ENCODE measurements at regions not wholly inside any gene's neighbourhood (a gene's known extent, or its start where the extent isn't known, plus 50 kb on each side); places are given as distances from the start of the nearest gene placed in this dataset.
"Not testable (repeated sequence)": the region's sequence is repeated elsewhere in the genome, so short reads cannot be mapped to it uniquely, and the experiment has no call there.

DNA sequence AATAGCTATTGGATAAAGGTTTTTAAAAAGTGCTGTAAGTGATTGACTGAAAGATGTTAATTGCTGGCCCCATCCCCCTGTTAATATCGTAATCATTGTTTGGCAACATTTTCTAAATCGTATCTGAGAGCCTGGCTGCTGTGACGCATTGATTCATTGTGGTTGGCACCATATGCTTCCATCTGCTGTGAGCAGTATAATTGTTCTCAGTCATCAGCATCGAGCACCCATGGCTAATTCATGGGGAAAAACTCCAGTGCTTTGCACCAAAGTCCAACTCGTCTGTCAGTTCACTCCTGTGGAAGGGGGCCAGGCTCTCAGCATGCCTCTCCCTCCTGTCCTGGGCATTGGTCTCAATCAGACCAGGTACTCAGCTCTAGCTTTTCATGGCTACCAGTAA lies 205.2 kb downstream of the STK31 start:
- H3K27ac Mint-ChIP-seq = no peak overlapping the region
- peaks cover 20% of the 10 kb centered on the region for H3K9me3 Mint-ChIP-seq
- peaks cover 5% of the 10 kb centered on the region for H3K27me3 Mint-ChIP-seq (ENCODE audit: low read depth)
- H3K4me3 Mint-ChIP-seq = no peak overlapping the region
- no peaks in the 10 kb centered on the region for H3K4me1 Mint-ChIP-seq (ENCODE audit: low read depth)
- no peaks in the 10 kb centered on the region for H3K36me3 Mint-ChIP-seq (ENCODE audit: low read depth)

DNA sequence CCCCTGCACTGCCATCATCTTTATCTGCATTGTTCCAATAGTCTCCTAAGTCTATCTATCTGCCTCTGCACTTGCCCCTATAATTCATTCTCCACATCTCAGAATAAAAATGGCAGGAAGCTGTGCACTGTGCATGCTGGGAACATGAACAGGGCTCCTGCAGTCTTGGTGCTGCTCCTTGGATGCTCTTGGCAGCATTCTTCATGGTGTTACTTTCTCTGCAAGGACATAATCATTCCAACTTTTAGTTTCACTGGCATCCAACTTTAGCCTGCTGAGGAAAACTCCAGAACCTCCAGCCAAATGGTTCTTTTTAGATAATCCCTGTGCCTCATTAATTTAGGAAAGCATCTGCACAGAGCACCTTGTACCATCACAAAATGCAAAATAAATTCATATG lies 208.3 kb downstream of the STK31 start:
- Mint-ChIP-seq H3K4me3 (no peak overlapping the region), H3K27ac (no peak overlapping the region), H3K36me3 (ENCODE audit: low read depth) (no peaks in the 10 kb centered on the region), H3K9me3 (peaks cover 5% of the 10 kb centered on the region), H3K27me3 (ENCODE audit: low read depth) (peaks cover 8% of the 10 kb centered on the region), H3K4me1 (ENCODE audit: low read depth) (no peaks in the 10 kb centered on the region)

DNA sequence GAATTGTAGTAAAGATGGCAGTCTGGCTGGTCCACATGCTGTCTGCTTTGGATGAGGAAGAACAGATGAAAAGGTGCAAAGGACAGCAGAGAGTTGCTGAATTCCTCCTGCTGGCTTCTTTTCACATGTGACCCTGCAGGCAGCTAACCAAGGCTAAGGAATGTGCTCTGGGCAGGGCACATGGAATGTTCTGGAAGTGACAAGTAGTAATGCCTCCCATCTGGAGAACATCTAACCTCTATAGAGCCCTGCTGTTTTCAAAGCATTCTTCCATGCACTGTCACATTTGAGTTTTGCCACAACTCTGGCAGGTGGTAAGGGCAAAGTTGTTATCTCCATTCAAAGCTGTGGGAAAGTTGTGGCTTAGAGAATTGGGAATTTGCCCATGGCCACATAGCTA lies 208.8 kb downstream of the STK31 start:
- Mint-ChIP-seq H3K4me3 (no peak overlapping the region), H3K27me3 (ENCODE audit: low read depth) (peaks cover 10% of the 10 kb centered on the region), H3K27ac (no peak overlapping the region), H3K4me1 (ENCODE audit: low read depth) (no peaks in the 10 kb centered on the region), H3K9me3 (peaks cover 5% of the 10 kb centered on the region), H3K36me3 (ENCODE audit: low read depth) (no peaks in the 10 kb centered on the region)

DNA sequence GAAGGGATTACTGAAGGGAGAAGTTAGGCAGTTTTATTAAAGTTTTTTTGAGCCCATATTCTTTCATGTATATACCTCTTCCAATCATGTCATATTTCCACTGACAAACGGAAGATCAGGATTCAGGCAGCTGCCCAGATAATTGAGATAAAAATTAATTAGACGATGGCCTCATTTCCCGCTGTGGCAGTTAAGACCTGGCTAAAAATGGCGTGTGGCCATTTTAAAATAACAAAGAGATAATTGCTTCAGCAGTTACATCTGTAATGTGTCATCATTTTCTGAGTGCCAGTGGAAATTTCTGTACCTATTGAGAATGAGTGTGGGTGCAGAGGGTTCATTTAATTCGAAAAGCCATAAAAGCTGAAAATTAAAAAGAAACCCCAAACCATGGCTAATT lies 215.1 kb downstream of the STK31 start:
- Mint-ChIP-seq H3K36me3 (ENCODE audit: low read depth) (no peaks in the 10 kb centered on the region), H3K9me3 (no peaks in the 10 kb centered on the region), H3K27ac (no peak overlapping the region), H3K27me3 (ENCODE audit: low read depth) (peaks cover 7% of the 10 kb centered on the region), H3K4me1 (ENCODE audit: low read depth) (no peaks in the 10 kb centered on the region), H3K4me3 (no peak overlapping the region)

DNA sequence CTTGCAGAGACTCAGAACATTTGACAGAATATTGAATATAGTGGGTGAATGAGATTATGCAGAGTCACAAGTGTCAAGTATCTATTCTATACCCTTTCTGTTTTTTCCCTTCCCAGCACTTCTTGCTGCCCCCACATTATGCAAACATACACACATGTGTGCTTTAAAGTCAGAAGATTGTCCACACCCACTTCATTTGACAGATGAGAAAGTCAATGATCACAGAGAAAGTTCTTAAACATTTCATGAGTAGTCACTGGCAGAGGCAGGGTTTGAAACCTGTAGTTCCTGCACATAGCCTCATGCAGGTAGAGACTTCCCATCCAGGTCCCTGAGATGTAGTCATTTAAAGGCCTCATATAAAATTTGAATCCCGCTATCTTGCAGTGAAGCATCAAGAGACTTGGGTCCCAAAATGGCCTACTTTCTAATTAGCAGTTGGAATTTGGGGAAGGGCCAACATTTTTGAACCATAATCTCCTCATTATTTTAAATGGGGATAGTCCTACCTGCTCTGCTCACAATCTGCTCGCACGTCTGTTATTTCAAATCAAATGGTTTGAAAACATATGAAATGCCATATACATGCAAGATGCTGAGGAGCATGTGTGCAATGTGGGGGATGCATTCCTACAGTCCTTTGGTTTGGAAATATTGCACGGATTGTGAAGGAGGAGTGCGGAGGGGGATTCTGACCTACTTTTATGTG lies 217.8 kb downstream of the STK31 start:
- Mint-ChIP-seq H3K9me3 (no peaks in the 10 kb centered on the region), H3K36me3 (ENCODE audit: low read depth) (no peaks in the 10 kb centered on the region), H3K27me3 (ENCODE audit: low read depth) (peaks cover 11% of the 10 kb centered on the region), H3K27ac (no peak overlapping the region), H3K4me1 (ENCODE audit: low read depth) (no peaks in the 10 kb centered on the region), H3K4me3 (no peak overlapping the region)

DNA sequence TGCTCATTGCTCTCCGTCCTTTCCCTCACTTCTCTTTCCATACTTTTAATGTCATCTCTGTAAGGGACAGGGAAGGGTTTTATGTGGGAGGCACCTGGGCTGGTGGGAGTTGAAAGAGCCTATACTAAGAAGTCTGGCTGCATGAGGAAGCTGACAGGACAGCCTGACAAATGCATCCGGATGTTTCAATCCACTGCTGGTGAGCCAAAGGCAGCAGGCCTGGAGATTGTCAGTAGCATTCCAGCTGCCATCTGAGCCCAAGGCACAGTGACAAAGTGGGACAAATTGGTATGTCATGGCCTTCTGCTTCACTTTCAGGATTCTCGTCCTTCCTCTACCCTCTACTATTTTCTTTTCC lies 218.4 kb downstream of the STK31 start:
- Mint-ChIP-seq H3K27me3 (ENCODE audit: low read depth) (peaks cover 8% of the 10 kb centered on the region), H3K4me3 (no peak overlapping the region), H3K36me3 (ENCODE audit: low read depth) (no peaks in the 10 kb centered on the region), H3K27ac (no peak overlapping the region), H3K4me1 (ENCODE audit: low read depth) (no peaks in the 10 kb centered on the region), H3K9me3 (no peaks in the 10 kb centered on the region)

DNA sequence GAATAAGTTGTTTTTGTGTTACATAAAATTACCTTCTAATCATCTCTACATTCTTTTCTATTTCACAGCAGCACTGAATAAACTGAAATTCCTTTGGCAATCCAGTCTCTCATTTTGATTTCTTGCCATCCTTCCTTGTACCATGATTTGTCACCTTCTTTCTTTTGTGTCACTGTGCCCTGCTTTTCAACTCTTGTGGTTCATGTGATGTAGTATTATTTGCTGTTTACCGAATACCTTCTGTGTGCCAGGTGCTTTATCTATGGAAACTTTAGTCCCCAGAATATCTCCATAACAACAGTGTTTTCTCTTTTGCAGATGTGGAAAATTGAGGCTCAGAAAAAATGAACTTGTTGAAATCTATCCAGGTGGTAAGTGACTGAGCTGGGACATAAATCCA lies 220.3 kb downstream of the STK31 start:
- peaks cover 7% of the 10 kb centered on the region for H3K27me3 Mint-ChIP-seq (ENCODE audit: low read depth)
- H3K4me1 Mint-ChIP-seq (ENCODE audit: low read depth) = no peaks in the 10 kb centered on the region
- H3K4me3 Mint-ChIP-seq = no peak overlapping the region
- no peaks in the 10 kb centered on the region for H3K9me3 Mint-ChIP-seq
- H3K36me3 Mint-ChIP-seq (ENCODE audit: low read depth) = no peaks in the 10 kb centered on the region
- H3K27ac Mint-ChIP-seq = no peak overlapping the region

DNA sequence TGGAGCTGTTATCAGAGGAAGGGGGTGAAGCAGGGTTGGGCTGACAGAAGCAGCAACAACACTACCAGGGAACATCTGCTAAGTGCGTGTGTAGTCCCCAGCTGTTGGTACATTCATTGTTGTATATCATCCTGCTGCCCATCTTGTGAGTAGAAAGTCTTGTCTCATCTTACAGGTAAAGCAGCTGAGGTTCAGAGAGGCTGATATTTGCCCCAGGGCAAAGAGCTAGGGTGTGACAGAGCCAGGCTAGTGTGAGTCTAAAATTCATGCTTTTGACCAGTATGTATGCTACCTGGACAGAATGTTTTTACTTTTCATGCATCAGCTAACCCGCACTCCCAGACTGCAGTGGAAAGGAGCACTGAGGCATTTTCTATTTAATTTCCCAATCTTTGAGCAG lies 221.6 kb downstream of the STK31 start:
- Mint-ChIP-seq H3K4me1 (ENCODE audit: low read depth) (no peaks in the 10 kb centered on the region), H3K27ac (no peak overlapping the region), H3K27me3 (ENCODE audit: low read depth) (peaks cover 12% of the 10 kb centered on the region), H3K36me3 (ENCODE audit: low read depth) (no peaks in the 10 kb centered on the region), H3K9me3 (no peaks in the 10 kb centered on the region), H3K4me3 (no peak overlapping the region)

DNA sequence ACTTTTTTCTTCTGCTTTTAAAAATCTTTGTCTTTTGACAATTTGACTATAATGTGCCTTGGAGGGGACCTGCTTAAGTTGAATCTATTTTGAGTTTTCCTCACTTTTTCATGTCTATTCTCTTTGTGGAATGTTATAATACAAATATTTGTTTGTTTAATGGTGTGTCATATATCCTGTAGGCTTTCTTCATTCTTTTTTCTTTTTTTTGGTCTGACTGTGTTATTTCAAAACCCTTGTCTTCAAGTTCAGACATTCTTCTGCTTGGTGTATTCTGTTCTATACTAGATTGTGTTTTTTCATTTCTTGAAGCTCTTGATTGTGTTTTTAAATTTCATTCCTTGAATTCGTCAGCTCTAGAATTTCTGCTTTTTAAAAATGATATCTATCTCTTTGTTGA lies 228.2 kb downstream of the STK31 start:
- no peaks in the 10 kb centered on the region for H3K4me1 Mint-ChIP-seq (ENCODE audit: low read depth)
- peaks cover 12% of the 10 kb centered on the region for H3K27me3 Mint-ChIP-seq (ENCODE audit: low read depth)
- H3K27ac Mint-ChIP-seq = no peak overlapping the region
- H3K9me3 Mint-ChIP-seq = no peaks in the 10 kb centered on the region
- no peak overlapping the region for H3K4me3 Mint-ChIP-seq
- no peaks in the 10 kb centered on the region for H3K36me3 Mint-ChIP-seq (ENCODE audit: low read depth)

DNA sequence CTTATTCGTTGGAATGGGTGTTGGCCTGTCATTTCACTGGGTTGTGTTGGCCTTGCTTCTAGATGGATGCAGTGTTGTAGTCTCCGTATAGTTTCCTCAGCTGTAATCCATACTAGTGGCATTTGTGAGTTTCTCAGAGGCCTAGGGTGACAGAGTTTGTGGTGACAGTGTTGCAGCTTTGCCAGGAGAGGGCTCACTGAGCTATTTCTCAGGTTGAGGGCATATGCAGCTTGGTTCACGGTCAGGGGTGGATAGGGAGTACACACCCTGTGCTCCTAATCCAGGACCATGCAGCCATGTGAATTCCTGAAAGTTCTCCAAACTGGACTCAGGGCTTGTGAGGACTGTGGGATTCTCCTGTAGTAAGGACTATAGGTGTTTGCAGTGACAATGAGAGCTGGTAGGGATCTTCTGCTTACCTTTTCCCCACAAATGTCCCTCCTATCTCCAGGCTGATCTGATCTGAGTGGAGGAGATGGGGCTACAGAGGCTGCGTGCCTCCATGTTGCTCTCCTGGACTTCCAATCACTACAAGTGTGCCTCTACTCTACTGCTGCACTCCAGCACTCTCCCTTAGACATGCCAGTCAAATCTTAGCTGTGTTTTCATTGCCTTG lies 229.0 kb downstream of the STK31 start:
- Mint-ChIP-seq H3K4me1 (ENCODE audit: low read depth) (no peaks in the 10 kb centered on the region), H3K36me3 (ENCODE audit: low read depth) (no peaks in the 10 kb centered on the region), H3K27ac (no peak overlapping the region), H3K27me3 (ENCODE audit: low read depth) (peaks cover 12% of the 10 kb centered on the region), H3K9me3 (no peaks in the 10 kb centered on the region), H3K4me3 (no peak overlapping the region)

DNA sequence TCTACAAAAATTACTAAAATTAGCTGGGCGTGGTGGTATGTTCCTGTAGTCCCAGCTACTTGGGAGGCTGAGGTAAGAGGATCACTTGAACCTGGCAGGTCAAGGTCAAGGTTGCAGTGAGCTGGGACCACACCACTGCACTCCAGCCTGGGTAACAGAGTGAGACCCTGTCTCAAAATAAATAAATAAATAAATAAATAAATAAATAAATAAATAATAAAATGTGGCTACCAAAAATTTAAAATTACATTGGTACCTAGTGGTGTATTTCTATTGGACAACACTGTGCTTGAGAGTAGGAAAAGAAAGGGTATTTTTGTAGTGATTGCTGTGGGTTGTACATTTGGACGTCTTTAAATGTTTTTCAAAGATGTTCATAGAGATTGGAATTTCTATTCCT lies 229.7 kb downstream of the STK31 start:
- H3K4me3 Mint-ChIP-seq; H3K27ac Mint-ChIP-seq; H3K4me1 Mint-ChIP-seq (ENCODE audit: low read depth); H3K36me3 Mint-ChIP-seq (ENCODE audit: low read depth); H3K9me3 Mint-ChIP-seq: not testable (repeated sequence)
- peaks cover 12% of the 10 kb centered on the region for H3K27me3 Mint-ChIP-seq (ENCODE audit: low read depth)

DNA sequence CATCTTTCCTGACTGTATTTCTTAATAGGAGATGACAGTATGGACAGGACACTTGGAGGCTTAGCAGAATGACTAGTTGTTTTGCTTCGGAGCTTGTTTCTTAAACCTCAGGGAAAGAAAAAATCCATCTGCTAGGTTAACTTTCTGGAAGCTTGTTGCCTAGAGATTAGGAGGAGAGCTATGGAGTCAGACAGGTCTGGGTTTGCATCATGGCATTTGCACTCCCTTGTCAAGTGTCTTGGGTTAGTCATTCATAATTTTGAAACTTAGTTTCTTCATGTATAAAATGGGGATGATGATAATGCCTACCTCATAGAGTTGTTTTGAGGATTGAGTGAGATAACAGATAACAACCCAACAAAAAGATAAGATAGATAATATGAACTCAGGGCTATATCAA lies 231.5 kb downstream of the STK31 start:
- Mint-ChIP-seq H3K27me3 (ENCODE audit: low read depth) (peaks cover 8% of the 10 kb centered on the region), H3K4me3 (no peak overlapping the region), H3K9me3 (peaks cover 3% of the 10 kb centered on the region), H3K36me3 (ENCODE audit: low read depth) (no peaks in the 10 kb centered on the region), H3K27ac (no peak overlapping the region), H3K4me1 (ENCODE audit: low read depth) (no peaks in the 10 kb centered on the region)

DNA sequence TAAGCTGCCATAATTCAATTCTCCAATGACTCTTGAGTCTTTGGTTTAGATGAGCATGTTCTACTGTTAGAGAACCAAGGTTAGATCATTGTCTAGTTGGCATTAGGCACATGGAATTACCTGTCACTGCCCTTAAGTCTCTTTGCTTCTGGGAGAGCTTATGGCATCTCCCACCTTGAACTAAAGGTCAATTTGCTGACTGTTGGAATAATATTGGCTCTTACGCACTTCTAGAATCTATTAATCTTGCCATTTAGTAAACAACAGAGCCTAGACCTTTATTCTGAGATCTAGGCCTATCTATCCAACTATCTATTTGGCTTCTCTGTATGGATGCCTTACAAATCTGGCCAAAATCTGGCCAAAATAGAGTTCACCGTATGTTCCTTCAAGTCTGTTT lies 232.0 kb downstream of the STK31 start:
- H3K4me1 Mint-ChIP-seq (ENCODE audit: low read depth) = no peaks in the 10 kb centered on the region

DNA sequence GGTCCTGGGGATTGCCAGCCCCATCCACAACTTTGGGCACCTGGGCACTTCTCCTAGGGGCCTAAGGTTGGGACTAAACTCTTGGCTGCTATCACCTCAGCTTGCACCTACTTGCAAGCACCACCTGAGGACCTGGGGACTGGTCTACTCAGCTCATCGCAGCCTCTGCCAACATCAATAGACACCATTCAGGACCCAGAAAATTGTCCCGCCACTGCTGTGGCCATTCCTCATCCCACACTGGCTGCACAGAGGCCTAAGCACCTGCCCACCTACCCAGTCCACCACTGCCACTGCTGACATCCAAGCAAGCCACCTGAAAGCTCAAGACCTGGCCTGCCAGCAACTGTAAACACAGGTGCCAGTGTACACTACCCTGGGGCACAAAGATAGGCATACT lies 234.1 kb downstream of the STK31 start:
- no peak overlapping the region for H3K4me3 Mint-ChIP-seq
- no peaks in the 10 kb centered on the region for H3K4me1 Mint-ChIP-seq (ENCODE audit: low read depth)
- no peak overlapping the region for H3K27ac Mint-ChIP-seq
- no peaks in the 10 kb centered on the region for H3K27me3 Mint-ChIP-seq (ENCODE audit: low read depth)
- H3K36me3 Mint-ChIP-seq (ENCODE audit: low read depth) = no peaks in the 10 kb centered on the region
- peaks cover 8% of the 10 kb centered on the region for H3K9me3 Mint-ChIP-seq

More for the DNA sequence above, 232.0 kb downstream of the STK31 start:
- H3K9me3 Mint-ChIP-seq = peaks cover 8% of the 10 kb centered on the region
- no peaks in the 10 kb centered on the region for H3K36me3 Mint-ChIP-seq (ENCODE audit: low read depth)
- H3K27ac Mint-ChIP-seq = no peak overlapping the region
- peaks cover 3% of the 10 kb centered on the region for H3K27me3 Mint-ChIP-seq (ENCODE audit: low read depth)
- H3K4me3 Mint-ChIP-seq = no peak overlapping the region

DNA sequence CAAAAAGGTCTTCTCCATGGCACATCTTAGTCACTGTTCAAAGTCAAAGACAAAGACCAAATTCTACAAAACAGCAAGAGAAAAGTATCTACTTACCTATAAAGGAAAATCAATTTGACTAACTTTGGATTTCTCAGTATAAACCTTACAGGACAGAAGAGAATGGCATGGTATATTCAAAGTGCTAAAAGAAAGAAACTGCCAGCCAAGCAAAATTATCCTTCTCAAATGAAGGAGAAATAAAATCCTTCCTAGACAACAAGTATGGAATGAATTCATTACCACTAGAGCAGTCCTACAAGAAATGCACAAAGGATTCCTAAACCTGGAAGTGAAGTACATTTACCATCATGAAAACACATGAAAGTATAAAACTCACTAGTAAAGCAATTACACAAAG lies 235.5 kb downstream of the STK31 start:
- H3K9me3 Mint-ChIP-seq = peaks cover 8% of the 10 kb centered on the region
- no peak overlapping the region for H3K27ac Mint-ChIP-seq
- no peaks in the 10 kb centered on the region for H3K36me3 Mint-ChIP-seq (ENCODE audit: low read depth)
- no peak overlapping the region for H3K4me3 Mint-ChIP-seq
- H3K4me1 Mint-ChIP-seq (ENCODE audit: low read depth) = no peaks in the 10 kb centered on the region
- no peaks in the 10 kb centered on the region for H3K27me3 Mint-ChIP-seq (ENCODE audit: low read depth)

DNA sequence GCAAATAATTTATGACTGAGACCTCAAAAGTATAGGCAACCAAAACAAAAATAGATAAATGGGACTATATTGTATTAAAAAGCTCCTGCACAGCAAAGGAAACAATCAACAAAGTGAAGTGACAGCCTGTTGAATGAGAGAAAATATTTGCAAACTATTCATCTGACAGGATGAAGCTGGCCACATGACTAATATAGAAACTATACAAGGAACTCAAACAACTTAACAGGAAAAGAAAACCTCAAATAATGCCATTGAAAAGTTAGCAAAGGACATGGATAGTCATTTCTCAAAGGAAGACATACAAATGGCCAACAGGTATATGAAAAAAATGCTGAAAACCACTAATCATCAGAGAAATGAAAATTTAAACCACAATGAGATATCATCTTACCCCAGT lies 245.1 kb downstream of the STK31 start:
- peaks cover 3% of the 10 kb centered on the region for H3K27me3 Mint-ChIP-seq (ENCODE audit: low read depth)
- no peaks in the 10 kb centered on the region for H3K36me3 Mint-ChIP-seq (ENCODE audit: low read depth)
- H3K4me3 Mint-ChIP-seq = no peak overlapping the region
- no peak overlapping the region for H3K27ac Mint-ChIP-seq
- peaks cover 5% of the 10 kb centered on the region for H3K4me1 Mint-ChIP-seq (ENCODE audit: low read depth)
- no peaks in the 10 kb centered on the region for H3K9me3 Mint-ChIP-seq

All from T-helper 1 cell treated with Interleukin-12 subunit alpha and Interleukin-12 subunit beta and Interleukin-4 antibody, amounts not matched to agents 30 μg/mL and 1 μg/mL, for 36 hours (primary cell).